Uterus (tissue), 3 donors: ENCODE measurements at regions not wholly inside any gene's neighbourhood (a gene's known extent, or its start where the extent isn't known, plus 50 kb on each side); places are given as distances from the start of the nearest gene placed in this dataset.

Experiments
- DNase-seq, 2 donors: peaks; one replicate each; pipeline ENCODE4 v3.0.0-alpha.2; 2019 to 2020
- H3K27ac ChIP-seq, 2 donors: fragments of 200-600 bp; sonication (generic); 1 replicate in 1 of 2; 2 replicates in 1 of 2; pipeline ENCODE4 v1.5.1; 2016 to 2018
- H3K27me3 ChIP-seq, 2 donors: fragments of 200-600 bp; sonication (generic); one replicate each; pipeline ENCODE4 v1.5.1; 2018 to 2019; ENCODE audit warnings: control low read depth in 1 of 2
- H3K36me3 ChIP-seq, 2 donors: fragments of 200-600 bp; sonication (generic); one replicate each; pipeline ENCODE4 v1.5.1; 2019; ENCODE audit warnings: control low read depth in 1 of 2
- H3K4me1 ChIP-seq, 2 donors: fragments of 200-600 bp; sonication (generic); one replicate each; pipeline ENCODE4 v1.5.1; 2018 to 2019; ENCODE audit warnings: control low read depth in 1 of 2
- H3K4me3 ChIP-seq, 2 donors: fragments of 200-600 bp; sonication (generic); 1 replicate in 1 of 2; 2 replicates in 1 of 2; pipeline ENCODE4 v1.5.1; 2018 to 2019; ENCODE audit warnings: mild to moderate bottlenecking in 1 of 2
- H3K9me3 ChIP-seq, 2 donors: fragments of 200-600 bp; sonication (generic); one replicate each; pipeline ENCODE4 v1.5.1; 2019; ENCODE audit warnings: control low read depth in 1 of 2
- POLR2A ChIP-seq, 2 donors: fragments of 450-650 bp; IDR thresholded peaks; one replicate each; pipeline ENCODE4 v1.6.1; 2016; ENCODE audit warnings: antibody characterized with exemption in 2 of 2, mild to moderate bottlenecking in 1 of 2, moderate library complexity in 1 of 2
- intact Hi-C: fragments of 100-400 bp; cut with DNase I; formaldehyde crosslinking; loops from one replicate; pipeline ENCODE4 v1.15.1; 2023; ENCODE audit warnings: low total_unique reads
- TF ChIP-seq, protein P1 (sequence below), 4 experiments: fragments of 200-600 bp in 2 of 4; fragments of 450-650 bp in 2 of 4; sonication (generic) in 2 of 4; IDR thresholded peaks; one replicate each; pipeline ENCODE4 v1.5.1; 2016 to 2019; ENCODE audit warnings: antibody characterized with exemption in 4 of 4, mild to moderate bottlenecking in 2 of 4, moderate library complexity in 1 of 4
- donor health status: DM: yes; HTN: yes; CAD: no.

DNA sequence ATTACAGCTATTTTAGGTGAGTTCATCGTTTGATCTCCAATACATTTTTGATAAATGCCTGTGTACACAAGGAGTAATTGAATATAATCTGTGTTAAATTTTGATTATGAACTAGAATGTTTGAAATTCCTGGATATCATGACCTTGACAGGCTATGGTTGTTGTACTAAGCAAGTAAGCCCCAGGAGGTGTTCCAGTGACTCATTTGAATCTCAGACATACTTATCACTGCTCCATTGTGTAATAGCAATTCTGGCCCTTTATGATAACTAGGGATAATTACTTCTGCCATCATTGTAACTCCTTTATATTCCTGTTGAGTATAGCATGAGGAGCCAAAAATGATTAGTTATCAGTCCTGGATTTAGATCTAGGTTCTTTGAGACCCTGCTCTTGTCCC is 1424.6 kb upstream of the ADGRB3 start:
- DNase-seq, result no peak
- Histone ChIP-seq H3K4me3 (no peak overlapping the region), H3K36me3 (no peaks in the 10 kb centered on the region), H3K9me3 (no peaks in the 10 kb centered on the region), H3K27ac (no peak overlapping the region), H3K27me3 (no peaks in the 10 kb centered on the region), H3K4me1 (no peaks in the 10 kb centered on the region)
- intact Hi-C loops, result no loop called here
- TF ChIP-seq, protein P1, sequence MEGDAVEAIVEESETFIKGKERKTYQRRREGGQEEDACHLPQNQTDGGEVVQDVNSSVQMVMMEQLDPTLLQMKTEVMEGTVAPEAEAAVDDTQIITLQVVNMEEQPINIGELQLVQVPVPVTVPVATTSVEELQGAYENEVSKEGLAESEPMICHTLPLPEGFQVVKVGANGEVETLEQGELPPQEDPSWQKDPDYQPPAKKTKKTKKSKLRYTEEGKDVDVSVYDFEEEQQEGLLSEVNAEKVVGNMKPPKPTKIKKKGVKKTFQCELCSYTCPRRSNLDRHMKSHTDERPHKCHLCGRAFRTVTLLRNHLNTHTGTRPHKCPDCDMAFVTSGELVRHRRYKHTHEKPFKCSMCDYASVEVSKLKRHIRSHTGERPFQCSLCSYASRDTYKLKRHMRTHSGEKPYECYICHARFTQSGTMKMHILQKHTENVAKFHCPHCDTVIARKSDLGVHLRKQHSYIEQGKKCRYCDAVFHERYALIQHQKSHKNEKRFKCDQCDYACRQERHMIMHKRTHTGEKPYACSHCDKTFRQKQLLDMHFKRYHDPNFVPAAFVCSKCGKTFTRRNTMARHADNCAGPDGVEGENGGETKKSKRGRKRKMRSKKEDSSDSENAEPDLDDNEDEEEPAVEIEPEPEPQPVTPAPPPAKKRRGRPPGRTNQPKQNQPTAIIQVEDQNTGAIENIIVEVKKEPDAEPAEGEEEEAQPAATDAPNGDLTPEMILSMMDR (IDR thresholded peaks at IDR 0.05), result no peak
- no peak for TF ChIP-seq POLR2A (IDR thresholded peaks at IDR 0.05)

DNA sequence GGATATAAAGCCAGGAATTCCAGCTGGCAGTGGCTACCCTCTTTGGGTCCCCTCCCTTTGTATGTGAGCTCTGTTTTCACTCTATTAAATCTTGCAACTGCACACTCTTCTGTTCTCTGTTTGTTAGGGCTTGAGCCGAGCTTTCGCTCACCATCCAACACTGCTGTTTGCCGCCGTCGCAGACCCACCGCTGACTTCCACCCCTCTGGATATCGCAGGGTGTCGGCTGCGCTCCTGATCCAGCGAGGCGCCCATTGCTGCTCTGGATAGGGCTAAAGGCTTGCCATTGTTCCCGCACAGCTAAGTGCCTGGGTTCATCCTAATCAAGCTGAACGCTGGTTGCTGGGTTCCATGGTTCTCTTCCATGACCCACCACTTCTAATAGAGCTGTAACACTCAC is 1433.5 kb upstream of the ADGRB3 start:
- DNase-seq, result no peak
- Histone ChIP-seq H3K36me3 (no peaks in the 10 kb centered on the region), H3K4me3 (no peak overlapping the region), H3K27ac (no peak overlapping the region), H3K9me3 (no peaks in the 10 kb centered on the region), H3K4me1 (no peaks in the 10 kb centered on the region), H3K27me3 (no peaks in the 10 kb centered on the region)
- TF ChIP-seq POLR2A (IDR thresholded peaks at IDR 0.05), result no peak
- TF ChIP-seq, protein P1 (IDR thresholded peaks at IDR 0.05), result no peak
- intact Hi-C loops, result no loop called here

DNA sequence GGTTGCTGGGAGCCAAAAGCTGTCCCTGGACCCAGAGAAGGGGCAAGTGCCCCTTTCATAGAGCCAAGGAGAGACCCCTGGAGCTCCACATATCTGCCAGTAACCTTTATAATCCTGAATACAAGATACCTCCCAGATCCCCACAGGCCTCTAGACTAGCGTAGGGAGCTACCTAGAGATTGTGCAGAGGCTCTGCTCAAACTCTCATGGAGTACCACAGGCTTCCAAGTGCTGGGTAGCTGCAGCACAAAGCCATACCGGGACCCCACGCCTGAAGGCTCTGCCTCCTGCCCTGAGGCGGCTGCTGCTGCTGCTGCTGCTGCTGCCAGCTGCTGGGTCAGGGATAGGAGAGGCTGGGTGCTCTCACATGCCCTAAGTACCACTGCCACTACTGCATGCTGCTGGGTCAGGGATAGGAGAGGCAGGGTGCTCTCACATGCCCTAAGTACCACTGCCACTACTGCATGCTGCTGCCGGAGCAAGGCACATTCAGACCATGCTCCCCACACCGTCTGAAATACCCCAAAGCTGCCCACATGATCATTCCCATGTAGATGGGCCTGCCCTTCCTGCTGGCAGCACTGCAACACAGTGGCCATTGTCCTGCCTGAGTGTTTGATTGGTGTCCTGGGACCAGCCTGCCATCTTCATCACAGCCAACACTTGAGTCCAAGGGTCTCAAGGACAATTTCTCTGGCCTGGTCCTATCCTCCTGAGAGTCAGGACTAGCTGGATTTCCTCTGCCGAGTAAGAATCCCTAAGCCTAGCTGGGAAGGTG is 1434.3 kb upstream of the ADGRB3 start:
- intact Hi-C loops, result no loop called here
- no peak for DNase-seq
- no peak overlapping the region for H3K27ac ChIP-seq

DNA sequence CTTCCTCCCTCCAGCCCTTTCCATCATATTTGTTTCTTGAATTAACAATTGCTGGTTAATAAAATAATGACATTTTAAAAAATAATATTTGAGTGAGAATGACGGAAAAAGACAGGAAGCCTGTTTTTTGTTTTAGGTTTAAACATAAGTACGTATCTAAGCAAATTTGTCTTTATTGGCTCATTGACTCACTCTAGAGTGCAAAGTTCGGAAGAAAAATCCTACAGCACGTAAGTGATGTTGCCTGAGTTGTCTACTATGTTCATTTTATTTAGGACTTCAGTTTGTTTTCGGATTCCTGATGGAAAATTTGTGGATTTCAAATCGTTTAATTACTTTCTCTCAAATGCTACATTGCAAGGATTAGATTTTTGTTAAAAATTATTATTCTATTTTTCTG is 1435.7 kb upstream of the ADGRB3 start:
- Histone ChIP-seq H3K9me3 (no peaks in the 10 kb centered on the region), H3K4me3 (no peak overlapping the region), H3K36me3 (no peaks in the 10 kb centered on the region), H3K27ac (no peak overlapping the region), H3K27me3 (no peaks in the 10 kb centered on the region), H3K4me1 (no peaks in the 10 kb centered on the region)
- no peak for DNase-seq
- intact Hi-C loops, result no loop called here
- TF ChIP-seq POLR2A (IDR thresholded peaks at IDR 0.05), result no peak
- TF ChIP-seq, protein P1 (IDR thresholded peaks at IDR 0.05), result no peak

More for the DNA sequence above, 1434.3 kb upstream of the ADGRB3 start:
- Histone ChIP-seq H3K27me3 (no peaks in the 10 kb centered on the region), H3K4me3 (no peak overlapping the region), H3K9me3 (no peaks in the 10 kb centered on the region), H3K36me3 (no peaks in the 10 kb centered on the region), H3K4me1 (no peaks in the 10 kb centered on the region)
- TF ChIP-seq, protein P1 (IDR thresholded peaks at IDR 0.05), result no peak
- no peak for TF ChIP-seq POLR2A (IDR thresholded peaks at IDR 0.05)

DNA sequence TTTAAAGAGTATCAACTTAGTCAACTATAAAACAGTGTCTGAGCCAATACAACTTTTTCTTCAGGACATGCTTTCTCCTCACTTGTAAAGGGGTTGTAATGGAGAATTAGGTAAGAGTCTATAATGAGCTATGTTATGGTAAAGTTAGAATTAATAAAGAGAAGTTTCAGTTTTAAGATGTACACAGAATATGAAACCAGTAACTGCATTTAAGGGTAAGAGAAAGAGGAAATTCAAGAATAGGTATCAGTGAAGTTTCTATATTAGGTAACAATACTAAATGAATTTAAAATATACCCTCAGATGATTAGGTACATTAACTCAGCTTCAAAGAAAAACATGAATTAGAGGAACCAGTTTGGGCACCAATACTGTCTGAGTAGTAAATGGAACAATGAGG is 1444.3 kb upstream of the ADGRB3 start:
- Histone ChIP-seq H3K27ac (no peak overlapping the region), H3K27me3 (no peaks in the 10 kb centered on the region), H3K9me3 (no peaks in the 10 kb centered on the region), H3K36me3 (no peaks in the 10 kb centered on the region), H3K4me1 (no peaks in the 10 kb centered on the region), H3K4me3 (no peak overlapping the region)
- no peak for DNase-seq
- intact Hi-C loops, result no loop called here
- no peak for TF ChIP-seq POLR2A (IDR thresholded peaks at IDR 0.05)
- TF ChIP-seq, protein P1 (IDR thresholded peaks at IDR 0.05), result no peak
